Stimulated activated CD4-positive, alpha-beta T cell treated with anti-CD3 and anti-CD28 coated beads, Interleukin-2, amount 100 ng/mL, for 48 hours (primary cell): ENCODE measurements at regions not wholly inside any gene's neighbourhood (a gene's known extent, or its start where the extent isn't known, plus 50 kb on each side); places are given as distances from the start of the nearest gene placed in this dataset.
"Not testable (repeated sequence)": the region's sequence is repeated elsewhere in the genome, so short reads cannot be mapped to it uniquely, and the experiment has no call there.

Experiments
- DNase-seq, 2 donors: peaks; one replicate each; pipeline ENCODE4 v3.0.0-alpha.2; 2020

GRCh38 chr9:30967476-30967875 lies 1417.0 kb upstream of the ACO1 start:
- no peak for DNase-seq

GRCh38 chr9:30970186-30970585 lies 1414.3 kb upstream of the ACO1 start:
- no peak for DNase-seq

GRCh38 chr9:30970812-30971211 lies 1413.6 kb upstream of the ACO1 start:
- DNase-seq = no peak

- DNase-seq = no peak
These were observed 1411.8 kb upstream of the ACO1 start for GRCh38 chr9:30972654-30973053.

- DNase-seq = no peak
These were observed 1406.5 kb upstream of the ACO1 start for GRCh38 chr9:30977965-30978364.

GRCh38 chr9:30982301-30982700 lies 1402.1 kb upstream of the ACO1 start:
- DNase-seq = no peak

GRCh38 chr9:30995956-30996738 lies 1388.3 kb upstream of the ACO1 start:
- DNase-seq = no peak

- DNase-seq = no peak
These were observed 1387.7 kb upstream of the ACO1 start for GRCh38 chr9:30996761-30997160.

- no peak for DNase-seq
These were observed 1387.2 kb upstream of the ACO1 start for GRCh38 chr9:30997291-30997690.

- no peak for DNase-seq
These were observed 1379.3 kb upstream of the ACO1 start for GRCh38 chr9:31005086-31005665.

- DNase-seq = no peak
These were observed 1371.1 kb upstream of the ACO1 start for GRCh38 chr9:31013371-31013770.

- DNase-seq = no peak
These were observed 1360.6 kb upstream of the ACO1 start for GRCh38 chr9:31023847-31024246.

GRCh38 chr9:31027678-31028077 lies 1356.8 kb upstream of the ACO1 start:
- DNase-seq = no peak

- DNase-seq = no peak
These were observed 1356.3 kb upstream of the ACO1 start for GRCh38 chr9:31028137-31028536.

- no peak for DNase-seq
These were observed 1353.7 kb upstream of the ACO1 start for GRCh38 chr9:31030741-31031202.

GRCh38 chr9:31032206-31032605 lies 1352.2 kb upstream of the ACO1 start:
- DNase-seq = no peak

GRCh38 chr9:31034311-31034710 lies 1350.1 kb upstream of the ACO1 start:
- no peak for DNase-seq

- no peak for DNase-seq
These were observed 1343.9 kb upstream of the ACO1 start for GRCh38 chr9:31040564-31040963.

GRCh38 chr9:31045810-31046209 lies 1338.6 kb upstream of the ACO1 start:
- DNase-seq = no peak

- DNase-seq = not testable (repeated sequence)
These were observed 1322.9 kb upstream of the ACO1 start for GRCh38 chr9:31061592-31061991.

- DNase-seq = no peak
These were observed 1318.8 kb upstream of the ACO1 start for GRCh38 chr9:31065691-31066090.

GRCh38 chr9:31067418-31067817 lies 1317.0 kb upstream of the ACO1 start:
- no peak for DNase-seq

- DNase-seq = no peak
These were observed 1312.7 kb upstream of the ACO1 start for GRCh38 chr9:31071606-31072286.

- no peak for DNase-seq
These were observed 1306.3 kb upstream of the ACO1 start for GRCh38 chr9:31078175-31078574.
